Activated CD4-positive, alpha-beta T cell treated with anti-CD3 and anti-CD28 coated beads for 36 hours (primary cell): ENCODE measurements at regions not wholly inside any gene's neighbourhood (a gene's known extent, or its start where the extent isn't known, plus 50 kb on each side); places are given as distances from the start of the nearest gene placed in this dataset.

ENCODE experiments used
- ATAC-seq: fragments of 200-7000 bp; cut with Tn5 transposase; one replicate; pipeline ENCODE4 v1.10.0; 2021; ENCODE audit warnings: mild to moderate bottlenecking, moderate library complexity
- CTCF ChIA-PET: fragments of 350-600 bp; sonication (Branson Sonifier 250); formaldehyde crosslinking; loops from one replicate; lab custom pipeline; 2021; ENCODE audit warnings: antibody characterized with exemption; lab: Charles Lee
- POLR2A ChIA-PET: fragments of 350-600 bp; sonication (Branson Sonifier 250); formaldehyde crosslinking; loops from one replicate; lab custom pipeline; 2021; ENCODE audit warnings: antibody characterized with exemption, inconsistent platforms; lab: Charles Lee
- DNase-seq: peaks from one replicate; pipeline ENCODE4 v3.0.0-alpha.2; 2020
- H3K27ac Mint-ChIP-seq: one replicate; pipeline ENCODE4 v1.8.0; 2021; ENCODE audit warnings: mixed read lengths
- H3K27me3 Mint-ChIP-seq: one replicate; pipeline ENCODE4 v1.8.0; 2021; ENCODE audit warnings: mixed read lengths
- H3K36me3 Mint-ChIP-seq: one replicate; pipeline ENCODE4 v1.8.0; 2021; ENCODE audit warnings: low read depth, mixed read lengths
- H3K4me1 Mint-ChIP-seq: one replicate; pipeline ENCODE4 v1.8.0; 2021; ENCODE audit warnings: mixed read lengths
- H3K4me3 Mint-ChIP-seq: one replicate; pipeline ENCODE4 v1.8.0; 2021; ENCODE audit warnings: mild to moderate bottlenecking, moderate library complexity, mixed read lengths
- H3K9me3 Mint-ChIP-seq: one replicate; pipeline ENCODE4 v1.8.0; 2021; ENCODE audit warnings: low read depth, mixed read lengths
- intact Hi-C, 2 experiments: fragments of 100-400 bp; cut with DNase I in 1 of 2; cut with micrococcal nuclease in 1 of 2; formaldehyde crosslinking; loops; one replicate each; pipeline versions ENCODE4 v1.14.2 to v1.15.1; 2022 to 2024; cut with DNase I, micrococcal nuclease

DNA sequence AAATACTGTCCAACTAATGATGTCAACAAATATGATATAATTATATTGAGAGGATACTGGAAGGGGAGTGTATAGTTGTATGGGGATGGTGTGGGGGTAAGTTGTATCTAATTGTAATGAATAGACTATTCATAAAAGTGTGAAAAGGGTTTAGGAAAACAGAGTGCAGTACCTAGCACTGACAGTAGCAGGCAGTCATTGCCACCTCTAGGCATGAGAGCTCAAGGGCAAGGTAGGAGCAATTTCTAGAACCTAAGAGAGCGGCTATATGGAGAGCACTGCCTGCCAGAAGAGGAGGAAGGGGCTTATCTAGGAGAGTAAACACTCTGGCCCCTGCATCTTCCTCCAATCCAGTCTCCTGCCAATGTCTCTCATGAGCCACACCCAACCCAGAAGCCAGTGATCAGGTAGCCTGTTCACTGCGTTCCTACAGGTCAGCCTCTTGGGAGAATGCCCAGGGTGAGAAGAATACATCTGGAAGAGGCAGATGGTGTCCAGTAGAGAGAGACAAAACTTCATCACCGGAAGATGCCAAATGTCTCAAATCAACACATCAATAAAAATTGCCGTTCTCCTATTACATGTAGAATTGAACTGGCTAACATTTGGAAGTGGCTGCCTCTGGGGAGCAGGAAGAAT is 200.0 kb downstream of the LY86 start:
- peak; percentile 53 for DNase-seq
- no peaks in the 10 kb centered on the region for H3K27me3 Mint-ChIP-seq
- peaks cover under 1% of the 10 kb centered on the region for H3K4me1 Mint-ChIP-seq
- peak; percentile 89 for ATAC-seq
- no peaks in the 10 kb centered on the region for H3K36me3 Mint-ChIP-seq
- intact Hi-C loops = loop anchor here in 1 of 2 experiments (2.0 to 5.0 kb wide), 4 partner anchors 111 to 454 kb away; no protein-coding TSS in a partner anchor
- ChIA-PET CTCF (interaction anchor here (0.5 to 1.3 kb wide), 6 partner anchors 10 to 500 kb away, joined by 3 to 6 read pairs (median 3); no protein-coding TSS in a partner anchor), POLR2A (interaction anchor here (0.6 kb wide), 1 partner anchor 259 kb away, joined by 4 read pairs; no protein-coding TSS in a partner anchor)
- H3K9me3 Mint-ChIP-seq = no peaks in the 10 kb centered on the region
- no peak overlapping the region for H3K27ac Mint-ChIP-seq
- H3K4me3 Mint-ChIP-seq = no peak overlapping the region

GRCh38 chr6:6790393-6790792 is 201.9 kb downstream of the LY86 start:
- H3K4me1 Mint-ChIP-seq = peaks cover 6% of the 10 kb centered on the region
- no peak for DNase-seq
- CTCF ChIA-PET = no interaction called here

GRCh38 chr6:6790891-6791290 is 202.4 kb downstream of the LY86 start:
- CTCF ChIA-PET = no interaction called here
- ATAC-seq = peak; percentile 45
- intact Hi-C loops = loop anchor here in 1 of 2 experiments (10.0 kb wide), 1 partner anchor 106 kb away; no protein-coding TSS in a partner anchor

More at GRCh38 chr6:6790393-6790792, 201.9 kb downstream of the LY86 start:
- H3K9me3 Mint-ChIP-seq = no peaks in the 10 kb centered on the region
- no peak overlapping the region for H3K27ac Mint-ChIP-seq
- H3K4me3 Mint-ChIP-seq = no peak overlapping the region
- POLR2A ChIA-PET = no interaction called here
- intact Hi-C loops = loop anchor here in 1 of 2 experiments (10.0 kb wide), 1 partner anchor 106 kb away; no protein-coding TSS in a partner anchor
- ATAC-seq = no peak
- no peaks in the 10 kb centered on the region for H3K36me3 Mint-ChIP-seq
- H3K27me3 Mint-ChIP-seq = no peaks in the 10 kb centered on the region

GRCh38 chr6:6793388-6794250 is 205.1 kb downstream of the LY86 start:
- intact Hi-C loops = loop anchor here in 1 of 2 experiments (10.0 kb wide), 1 partner anchor 109 kb away; no protein-coding TSS in a partner anchor

More at GRCh38 chr6:6790891-6791290, 202.4 kb downstream of the LY86 start:
- no peak overlapping the region for H3K27ac Mint-ChIP-seq
- peaks cover 1% of the 10 kb centered on the region for H3K27me3 Mint-ChIP-seq
- H3K4me1 Mint-ChIP-seq = peaks cover 6% of the 10 kb centered on the region
- DNase-seq = no peak
- no peak overlapping the region for H3K4me3 Mint-ChIP-seq
- no peaks in the 10 kb centered on the region for H3K9me3 Mint-ChIP-seq
- H3K36me3 Mint-ChIP-seq = no peaks in the 10 kb centered on the region
- POLR2A ChIA-PET = no interaction called here

DNA sequence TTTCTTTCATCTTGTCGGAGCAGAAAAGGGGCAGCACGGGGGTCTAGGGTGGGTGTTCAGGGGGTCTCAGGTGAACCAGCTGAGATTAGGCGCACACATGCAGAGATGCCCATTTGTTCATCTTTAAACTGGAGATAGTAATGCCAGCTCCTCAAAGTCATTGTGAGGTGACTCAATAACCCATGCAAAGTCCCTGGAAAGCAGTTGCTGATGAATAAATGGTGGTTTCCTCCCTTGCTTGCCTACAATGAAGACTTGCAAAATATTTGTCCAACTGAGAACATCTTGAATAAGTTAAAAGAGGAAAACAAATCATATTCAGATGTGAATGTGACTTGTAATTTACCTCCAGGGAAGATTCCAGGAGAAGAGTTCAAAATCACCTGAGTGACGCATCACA is 206.9 kb downstream of the LY86 start:
- Mint-ChIP-seq H3K27ac (no peak overlapping the region), H3K4me3 (no peak overlapping the region), H3K36me3 (no peaks in the 10 kb centered on the region), H3K27me3 (peaks cover 4% of the 10 kb centered on the region), H3K4me1 (peaks cover 33% of the 10 kb centered on the region), H3K9me3 (no peaks in the 10 kb centered on the region)
- CTCF ChIA-PET = interaction anchor here (0.6 kb wide), 1 partner anchor 378 kb away, joined by 4 read pairs; no protein-coding TSS in a partner anchor
- intact Hi-C loops = loop anchor here in 1 of 2 experiments (10.0 kb wide), 1 partner anchor 111 kb away; no protein-coding TSS in a partner anchor
- DNase-seq (no peak), ATAC-seq (no peak)
- POLR2A ChIA-PET = no interaction called here

More at GRCh38 chr6:6793388-6794250, 205.1 kb downstream of the LY86 start:
- Mint-ChIP-seq H3K4me1 (peaks cover 17% of the 10 kb centered on the region), H3K4me3 (no peak overlapping the region), H3K27me3 (peaks cover 4% of the 10 kb centered on the region), H3K27ac (no peak overlapping the region), H3K9me3 (no peaks in the 10 kb centered on the region), H3K36me3 (no peaks in the 10 kb centered on the region)
- DNase-seq = peak; percentile 18
- ChIA-PET CTCF (interaction anchor here (0.5 to 1.8 kb wide), 5 partner anchors 9 to 1132 kb away, joined by 3 to 7 read pairs (median 3); no protein-coding TSS in a partner anchor), POLR2A (no interaction called here)
- peak; percentile 25 for ATAC-seq

DNA sequence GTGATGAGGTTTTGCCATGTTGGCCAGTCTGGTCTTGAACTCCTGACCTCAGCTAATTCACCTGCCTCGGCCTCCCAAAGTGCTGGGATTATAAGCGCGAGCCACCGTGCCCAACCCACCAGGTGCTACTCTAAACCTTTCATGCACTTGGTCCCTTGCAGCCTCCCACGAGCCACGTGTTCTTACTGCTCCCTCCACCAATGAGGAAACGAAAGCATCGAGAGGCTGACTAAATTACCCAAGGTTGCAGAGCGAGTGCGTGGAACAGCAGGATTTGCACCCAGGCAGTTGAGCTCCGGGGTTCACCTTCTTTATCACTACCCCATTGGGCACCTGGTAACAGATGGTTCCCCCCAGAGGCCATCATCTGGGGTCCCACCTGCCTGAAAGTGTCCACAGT is 208.3 kb downstream of the LY86 start:
- Mint-ChIP-seq H3K27me3 (peaks cover 4% of the 10 kb centered on the region), H3K4me3 (no peak overlapping the region), H3K4me1 (peaks cover 39% of the 10 kb centered on the region), H3K27ac (no peak overlapping the region), H3K9me3 (no peaks in the 10 kb centered on the region), H3K36me3 (no peaks in the 10 kb centered on the region)
- intact Hi-C loops = loop anchor here in 1 of 2 experiments (10.0 kb wide), 1 partner anchor 112 kb away; no protein-coding TSS in a partner anchor
- no peak for ATAC-seq
- DNase-seq = no peak
- ChIA-PET CTCF (interaction anchor here (0.7 kb wide), 1 partner anchor 41 kb away, joined by 3 read pairs; no protein-coding TSS in a partner anchor), POLR2A (no interaction called here)

DNA sequence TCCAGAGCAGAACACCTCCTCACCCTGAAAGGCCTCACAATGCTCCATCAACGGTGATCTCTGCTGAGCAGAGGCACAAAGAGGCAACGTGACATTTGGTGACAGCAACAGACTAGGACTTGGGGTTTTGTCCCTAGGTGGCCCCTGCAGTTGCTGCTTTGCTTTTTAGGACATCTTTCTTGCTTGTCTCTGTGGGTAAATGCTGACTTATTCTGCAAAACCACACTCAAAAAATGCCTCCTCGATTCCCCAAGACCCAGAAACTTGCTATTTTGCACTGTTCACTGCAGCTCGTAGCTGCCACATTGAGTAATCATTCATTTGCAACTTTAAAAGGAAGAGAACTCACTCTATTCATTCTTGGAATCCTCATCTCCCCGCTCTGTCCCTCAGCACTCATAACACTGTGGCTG is 209.9 kb downstream of the LY86 start:
- H3K4me3 Mint-ChIP-seq = no peak overlapping the region
- ChIA-PET POLR2A (no interaction called here), CTCF (interaction anchor here (1.1 kb wide), 1 partner anchor 10 kb away, joined by 3 read pairs; no protein-coding TSS in a partner anchor)
- peaks cover 40% of the 10 kb centered on the region for H3K4me1 Mint-ChIP-seq
- no peaks in the 10 kb centered on the region for H3K9me3 Mint-ChIP-seq
- H3K36me3 Mint-ChIP-seq = no peaks in the 10 kb centered on the region
- H3K27ac Mint-ChIP-seq = peak overlapping the region; percentile 29
- H3K27me3 Mint-ChIP-seq = peaks cover 4% of the 10 kb centered on the region
- peak; percentile 64 for DNase-seq
- peak; percentile 76 for ATAC-seq
- intact Hi-C loops = loop anchor here (2.0 to 10.0 kb wide), 2 partner anchors 114 to 120 kb away; no protein-coding TSS in a partner anchor

GRCh38 chr6:6801005-6801335 is 212.4 kb downstream of the LY86 start:
- Mint-ChIP-seq H3K27ac (no peak overlapping the region), H3K4me1 (peaks cover 40% of the 10 kb centered on the region), H3K9me3 (no peaks in the 10 kb centered on the region), H3K36me3 (no peaks in the 10 kb centered on the region), H3K27me3 (peaks cover 2% of the 10 kb centered on the region), H3K4me3 (no peak overlapping the region)
- ATAC-seq = no peak
- POLR2A ChIA-PET = interaction anchor here (0.7 kb wide), 2 partner anchors 91 to 360 kb away, joined by 3 read pairs; no protein-coding TSS in a partner anchor
- DNase-seq = no peak
- CTCF ChIA-PET = no interaction called here
- intact Hi-C loops = no loop called here

DNA sequence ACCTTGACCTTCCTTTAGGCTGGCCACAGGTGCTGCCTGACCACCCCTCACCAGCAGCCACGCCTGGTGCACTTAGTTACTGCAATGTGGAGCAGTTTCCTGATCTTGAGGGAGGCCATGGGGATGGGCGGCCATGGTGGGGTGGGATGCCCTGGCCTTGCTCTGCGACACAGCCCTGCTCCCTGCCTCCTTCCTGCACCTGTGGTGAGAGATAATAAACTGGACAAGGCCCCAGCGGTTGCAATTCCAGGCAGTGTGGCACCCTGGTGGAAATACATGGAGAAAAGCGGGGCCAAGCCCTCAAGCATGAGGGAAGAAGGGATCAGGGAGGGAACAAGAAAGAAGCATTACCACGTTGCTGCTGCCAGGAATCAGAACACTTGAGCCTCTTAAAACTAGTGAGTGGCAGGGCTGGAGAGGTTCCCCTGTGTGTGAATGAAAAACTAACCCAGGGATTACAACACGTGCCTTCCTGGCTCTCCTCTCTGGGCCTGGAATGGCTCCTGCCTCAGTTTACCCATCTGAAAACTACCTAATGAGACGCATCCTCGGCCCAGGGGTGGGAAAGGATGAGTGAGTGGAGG is 213.2 kb downstream of the LY86 start:
- DNase-seq (no peak), ATAC-seq (no peak)
- Mint-ChIP-seq H3K27me3 (peaks cover 4% of the 10 kb centered on the region), H3K4me3 (no peak overlapping the region), H3K4me1 (peaks cover 40% of the 10 kb centered on the region), H3K9me3 (no peaks in the 10 kb centered on the region), H3K27ac (no peak overlapping the region), H3K36me3 (no peaks in the 10 kb centered on the region)
- ChIA-PET POLR2A (no interaction called here), CTCF (no interaction called here)
- intact Hi-C loops = no loop called here

GRCh38 chr6:6803180-6803977 is 214.9 kb downstream of the LY86 start:
- peaks cover 2% of the 10 kb centered on the region for H3K27me3 Mint-ChIP-seq
- POLR2A ChIA-PET = no interaction called here
- ATAC-seq = peak; percentile 71
- DNase-seq = peak; percentile 65
- H3K27ac Mint-ChIP-seq = no peak overlapping the region
- intact Hi-C loops = no loop called here
- no peak overlapping the region for H3K4me3 Mint-ChIP-seq
- CTCF ChIA-PET = no interaction called here
- no peaks in the 10 kb centered on the region for H3K9me3 Mint-ChIP-seq
- H3K36me3 Mint-ChIP-seq = no peaks in the 10 kb centered on the region
- H3K4me1 Mint-ChIP-seq = peaks cover 31% of the 10 kb centered on the region
